GM12873 (cell line): ENCODE measurements at regions not wholly inside any gene's neighbourhood (a gene's known extent, or its start where the extent isn't known, plus 50 kb on each side); places are given as distances from the start of the nearest gene placed in this dataset.

Source experiments
- CTCF ChIP-seq: IDR thresholded peaks from 2 replicates; pipeline ENCODE4 v1.5.1; 2012; ENCODE audit warnings: low read depth, mild to moderate bottlenecking, moderate library complexity, low read length, control low read depth; ENCODE audit not compliant: insufficient read depth; ENCODE audit errors: missing control alignments

- TF ChIP-seq CTCF = no peak
Observed at GRCh38 chr5:88092358-88092757, 176.3 kb downstream of the TMEM161B start.

GRCh38 chr5:88090506-88090905 is 178.1 kb downstream of the TMEM161B start:
- no peak for TF ChIP-seq CTCF

GRCh38 chr5:88089719-88090390 is 178.8 kb downstream of the TMEM161B start:
- TF ChIP-seq CTCF = no peak

- no peak for TF ChIP-seq CTCF
Observed at GRCh38 chr5:88085462-88085861, 183.2 kb downstream of the TMEM161B start.

GRCh38 chr5:88081877-88082276 is 186.8 kb downstream of the TMEM161B start:
- no peak for TF ChIP-seq CTCF

- TF ChIP-seq CTCF = no peak
Observed at GRCh38 chr5:88063813-88064212, 204.8 kb downstream of the TMEM161B start.

GRCh38 chr5:88060194-88060593 is 208.5 kb downstream of the TMEM161B start:
- TF ChIP-seq CTCF = no peak
